ENCODE measurements at regions not wholly inside any gene's neighbourhood (a gene's known extent, or its start where the extent isn't known, plus 50 kb on each side); places are given as distances from the start of the nearest gene placed in this dataset.

GRCh38 chr12:22740656-22741355, 115.8 kb downstream of the ETNK1 start:
- POLR2A ChIA-PET = no interaction called here

DNA sequence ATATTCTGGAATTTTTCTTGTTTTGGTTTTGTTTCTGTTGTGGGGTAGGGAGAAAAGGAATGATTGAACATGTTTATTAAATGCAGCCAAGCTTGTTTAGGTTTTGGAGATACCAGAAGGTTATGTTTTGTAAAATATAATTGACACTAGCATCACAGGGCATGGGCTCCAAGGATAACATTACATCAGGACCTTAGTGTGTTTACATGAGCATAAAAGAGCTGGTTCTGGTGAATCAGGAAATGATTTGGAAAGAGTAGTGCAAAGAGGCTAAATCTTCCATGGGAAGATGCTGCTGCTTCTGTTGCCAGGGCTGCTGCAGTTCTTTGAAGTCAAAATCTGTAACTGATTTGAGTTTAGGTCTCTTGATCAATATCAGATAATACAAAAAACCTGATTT, 118.7 kb downstream of the ETNK1 start:
- POLR2A ChIA-PET = interaction anchor here (0.6 kb wide), 1 partner anchor 85 kb away, joined by 3 read pairs; no protein-coding TSS in a partner anchor
- CTCF ChIA-PET = no interaction called here

More at GRCh38 chr12:22740656-22741355, 115.8 kb downstream of the ETNK1 start:
- CTCF ChIA-PET = no interaction called here

DNA sequence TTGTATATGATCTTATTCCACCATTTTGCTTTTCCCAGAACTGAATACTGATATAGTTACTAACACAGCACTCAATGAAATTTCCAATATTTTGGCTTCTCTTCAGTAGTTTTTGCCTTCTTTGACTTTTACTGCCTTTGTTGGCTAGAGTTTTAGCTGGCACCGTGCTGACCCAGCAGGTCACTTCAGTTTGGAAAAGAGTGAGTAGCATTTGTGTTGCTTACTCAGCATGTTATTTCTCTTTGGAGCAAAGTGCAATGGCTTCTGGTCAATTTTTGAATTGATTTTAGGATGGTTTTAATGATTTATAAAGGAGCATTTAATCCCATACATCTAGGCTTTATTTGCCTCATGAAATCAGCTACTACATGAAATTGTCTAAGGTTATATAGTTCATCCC, 119.2 kb downstream of the ETNK1 start:
- CTCF ChIA-PET = no interaction called here
- POLR2A ChIA-PET = no interaction called here

DNA sequence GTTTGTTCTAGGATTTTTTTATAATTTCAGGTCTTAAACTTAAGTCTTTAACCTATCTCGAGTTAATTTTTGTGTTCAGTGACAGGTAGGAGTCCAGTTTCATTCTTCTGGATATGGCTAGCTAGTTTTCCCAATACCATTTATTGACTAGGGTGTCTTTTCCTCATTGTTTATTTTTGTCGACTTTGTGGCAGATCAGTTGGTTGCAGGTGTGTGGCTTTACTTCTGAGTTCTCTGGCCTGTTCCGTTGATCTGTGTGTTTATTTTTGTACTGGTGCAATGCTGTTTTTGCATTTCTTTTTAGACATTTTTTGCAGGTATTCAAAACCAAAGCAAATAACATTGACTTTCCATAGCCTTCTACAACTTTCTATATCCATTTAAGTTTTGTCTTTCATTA, 121.7 kb downstream of the ETNK1 start:
- ChIA-PET POLR2A (no interaction called here), CTCF (no interaction called here)

GRCh38 chr12:22755629-22756028, 130.7 kb downstream of the ETNK1 start:
- CTCF ChIA-PET = no interaction called here
- POLR2A ChIA-PET = no interaction called here

DNA sequence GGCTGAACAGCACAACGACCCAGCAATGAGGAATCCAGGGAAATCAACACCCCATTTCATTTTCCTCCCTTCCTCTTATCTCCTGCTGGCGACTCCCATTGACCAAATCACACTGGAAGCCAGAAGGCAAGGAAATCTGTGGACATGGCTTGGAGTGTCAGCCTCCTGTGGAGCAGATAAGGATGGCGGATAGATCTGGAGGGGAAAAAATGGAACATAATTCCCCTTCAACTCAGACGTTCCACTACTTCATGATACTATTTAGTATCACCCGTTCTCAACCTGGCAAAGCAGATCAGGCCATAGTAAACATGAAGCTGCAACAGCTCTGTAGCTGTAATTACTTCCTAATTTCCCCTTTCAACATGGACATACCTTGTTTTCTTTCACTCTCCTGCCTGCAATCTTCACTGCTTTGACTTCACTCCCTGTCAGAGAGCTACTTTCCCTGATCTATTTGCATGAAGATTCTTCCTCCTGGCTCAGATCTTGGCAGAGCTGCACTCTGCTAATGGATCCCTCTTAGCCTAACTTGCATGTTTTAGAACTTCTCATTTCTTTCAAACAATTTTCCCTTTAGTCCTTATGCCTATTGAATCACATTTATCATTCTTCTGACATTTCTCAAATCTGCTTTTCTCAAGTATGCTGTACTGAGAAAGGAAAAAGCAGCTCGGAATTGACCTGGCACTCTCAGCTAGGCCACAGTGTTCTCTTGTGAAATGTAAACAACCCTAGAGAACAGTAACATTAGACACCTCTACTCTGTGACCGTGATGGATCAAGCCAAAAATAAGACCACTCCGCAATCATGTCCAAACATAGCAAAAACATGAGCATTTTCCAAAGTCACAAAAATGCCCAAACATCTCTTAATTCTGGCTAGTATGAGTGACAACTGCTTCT, 135.1 kb downstream of the ETNK1 start:
- CTCF ChIA-PET = no interaction called here
- POLR2A ChIA-PET = no interaction called here

- POLR2A ChIA-PET = no interaction called here
Measured at GRCh38 chr12:22765421-22766130, 140.6 kb downstream of the ETNK1 start.

GRCh38 chr12:22766911-22767420, 142.0 kb downstream of the ETNK1 start:
- CTCF ChIA-PET = no interaction called here
- POLR2A ChIA-PET = no interaction called here

More at GRCh38 chr12:22765421-22766130, 140.6 kb downstream of the ETNK1 start:
- CTCF ChIA-PET = no interaction called here

- CTCF ChIA-PET = no interaction called here
- POLR2A ChIA-PET = no interaction called here
Measured at GRCh38 chr12:22781339-22781738, 156.4 kb downstream of the ETNK1 start.

GRCh38 chr12:22787557-22787956, 162.6 kb downstream of the ETNK1 start:
- ChIA-PET CTCF (no interaction called here), POLR2A (no interaction called here)

GRCh38 chr12:22788913-22789312, 163.9 kb downstream of the ETNK1 start:
- CTCF ChIA-PET = no interaction called here
- POLR2A ChIA-PET = no interaction called here

DNA sequence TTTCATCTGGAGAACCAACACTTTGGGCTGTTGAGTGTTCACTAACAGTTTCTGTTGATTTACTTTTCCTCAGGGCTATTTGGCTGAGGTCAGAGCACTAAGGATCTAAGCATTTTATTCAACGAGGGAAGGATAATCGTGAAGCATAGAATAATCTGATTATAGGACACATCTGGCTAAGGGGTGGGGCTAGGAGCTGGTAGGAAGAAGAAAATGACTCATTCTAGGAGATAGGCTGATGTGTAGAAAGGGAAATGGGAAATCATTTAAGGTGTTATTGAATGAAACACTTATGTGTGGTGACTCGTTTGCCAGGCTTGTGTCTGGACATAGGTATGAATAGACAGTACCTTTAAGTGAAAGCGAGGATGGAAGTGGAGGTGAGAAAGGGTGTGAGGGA, 167.2 kb downstream of the ETNK1 start:
- POLR2A ChIA-PET = no interaction called here
- CTCF ChIA-PET = no interaction called here

GRCh38 chr12:22794017-22794416, 169.0 kb downstream of the ETNK1 start:
- CTCF ChIA-PET = no interaction called here
- POLR2A ChIA-PET = no interaction called here

DNA sequence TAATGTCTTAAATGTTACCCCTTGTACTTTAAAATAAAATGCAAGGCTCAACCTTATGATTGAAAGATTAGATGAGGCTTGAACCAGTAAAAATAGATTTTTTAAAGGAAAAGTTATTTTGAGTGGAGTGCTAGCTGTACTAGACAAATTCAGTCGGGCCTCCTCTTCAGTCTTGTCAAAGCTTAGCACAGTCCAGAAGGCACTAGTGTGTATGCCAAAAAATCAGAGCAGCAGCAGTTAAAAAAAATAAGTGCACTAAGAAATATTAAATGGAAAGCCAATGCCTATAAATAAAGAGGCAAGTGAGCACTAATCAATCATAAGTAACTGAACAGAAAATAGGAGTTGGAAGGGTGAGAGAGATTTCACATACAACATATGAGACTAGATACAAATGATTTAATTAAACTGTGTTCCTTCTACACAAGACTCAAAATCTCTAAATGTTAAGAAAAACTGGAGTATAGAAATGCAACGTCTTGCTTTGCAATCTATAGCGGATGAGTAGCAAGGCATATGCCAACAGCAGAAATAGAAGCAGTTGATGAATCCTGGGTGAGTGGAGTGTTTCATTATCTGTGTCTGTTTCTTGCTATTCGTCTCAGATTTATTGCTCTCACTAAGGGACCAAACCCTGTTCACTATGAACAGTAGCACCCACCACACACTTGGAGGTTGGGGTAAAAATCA, 172.1 kb downstream of the ETNK1 start:
- ChIA-PET POLR2A (no interaction called here), CTCF (no interaction called here)

DNA sequence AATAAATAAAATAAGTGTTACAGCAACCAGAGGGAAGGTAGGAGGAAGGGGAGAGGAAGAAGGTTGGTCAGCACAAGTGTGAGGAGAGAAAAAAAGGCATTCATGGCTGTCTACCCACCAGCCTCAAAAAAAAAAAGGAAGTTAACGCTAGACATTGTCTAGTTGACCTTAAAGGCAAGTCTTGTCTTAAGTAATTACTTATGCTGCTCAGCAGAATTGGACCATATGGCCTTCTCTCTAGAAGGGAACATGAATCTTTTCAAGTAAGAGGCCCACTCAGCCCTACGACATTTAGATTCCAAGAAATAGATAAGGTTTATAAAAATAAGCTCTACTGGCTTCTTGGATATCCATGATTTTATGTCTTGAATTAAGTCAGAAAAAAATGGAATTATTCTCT, 172.7 kb downstream of the ETNK1 start:
- POLR2A ChIA-PET = no interaction called here
- CTCF ChIA-PET = no interaction called here

DNA sequence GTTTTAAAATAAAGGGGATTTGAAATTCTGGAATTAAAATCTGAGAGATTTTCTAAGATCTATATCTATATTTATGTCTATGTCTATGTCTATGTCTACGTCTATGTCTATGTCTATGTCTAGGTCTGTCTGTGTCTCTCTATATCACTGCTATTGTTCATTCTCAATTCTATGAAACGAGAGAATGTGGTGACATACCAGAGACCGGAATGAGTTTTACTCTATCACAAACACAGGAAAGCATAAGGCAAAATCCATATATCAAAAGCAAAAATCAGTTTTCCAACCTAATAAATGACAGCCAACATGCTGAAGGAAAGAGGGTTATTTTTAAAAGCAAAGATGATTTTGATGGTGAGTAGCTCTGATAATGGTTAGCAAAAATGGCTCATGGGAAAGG, 173.1 kb downstream of the ETNK1 start:
- ChIA-PET CTCF (no interaction called here), POLR2A (no interaction called here)

DNA sequence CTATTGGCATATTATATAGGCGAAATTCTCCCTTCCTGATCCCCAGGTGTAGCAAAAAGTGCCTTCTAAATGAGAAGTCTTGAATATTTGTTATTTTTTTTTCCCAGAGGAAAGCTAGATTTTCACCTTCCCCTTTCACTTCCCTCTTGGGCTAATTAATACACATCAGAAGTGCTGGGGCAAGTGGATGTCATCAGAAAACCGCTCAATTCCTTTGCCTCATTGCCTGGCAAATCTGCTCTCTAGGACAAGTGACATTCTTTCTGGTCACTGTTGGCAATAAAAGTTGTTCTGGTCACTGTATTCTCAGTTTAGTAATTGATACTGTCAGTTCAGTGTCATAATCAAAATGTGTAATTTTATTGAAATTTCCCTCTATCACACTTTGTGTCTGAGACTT, 174.5 kb downstream of the ETNK1 start:
- ChIA-PET CTCF (no interaction called here), POLR2A (no interaction called here)

GRCh38 chr12:22800332-22800731, 175.4 kb downstream of the ETNK1 start:
- CTCF ChIA-PET = no interaction called here
- POLR2A ChIA-PET = no interaction called here

DNA sequence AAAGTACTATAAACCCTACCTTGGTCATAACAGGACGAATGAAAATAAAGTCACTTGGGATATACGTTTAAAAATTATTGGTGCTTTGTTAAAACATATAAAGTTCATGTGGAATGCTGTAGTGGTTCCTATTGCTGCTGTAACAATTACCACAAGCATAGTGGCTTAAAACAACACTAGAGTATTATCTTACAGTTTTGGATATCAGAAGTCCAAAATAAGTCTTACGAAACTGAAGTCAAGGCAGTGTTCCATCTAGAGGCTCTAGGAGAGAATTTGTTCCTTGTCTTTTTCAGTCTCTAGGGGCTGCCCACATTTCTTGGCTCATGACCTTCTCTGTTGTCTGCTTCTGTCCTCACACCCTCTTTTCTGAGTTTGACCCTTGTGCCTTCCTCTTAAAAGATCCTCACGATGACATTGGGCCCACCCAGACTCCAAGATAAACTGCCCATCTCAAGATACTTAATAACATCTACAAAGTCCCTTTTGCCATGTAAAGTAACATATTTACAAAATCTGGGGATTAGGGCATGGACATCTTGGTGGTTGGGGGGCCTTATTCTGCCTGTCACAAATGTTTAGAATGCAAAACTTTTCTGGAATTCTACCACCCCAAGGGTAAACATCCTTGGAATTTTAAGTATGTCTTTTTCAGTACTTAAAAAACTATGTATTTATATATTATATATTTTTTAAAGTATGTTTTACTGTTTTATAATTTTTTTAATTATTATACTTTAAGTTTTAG, 178.1 kb downstream of the ETNK1 start:
- ChIA-PET POLR2A (no interaction called here), CTCF (no interaction called here)

- CTCF ChIA-PET = no interaction called here
- POLR2A ChIA-PET = no interaction called here
Measured at GRCh38 chr12:22803725-22804124, 178.8 kb downstream of the ETNK1 start.
